GM23338 (cell line): ENCODE measurements at regions not wholly inside any gene's neighbourhood (a gene's known extent, or its start where the extent isn't known, plus 50 kb on each side); places are given as distances from the start of the nearest gene placed in this dataset.

Source experiments
- ATAC-seq: fragments of 200-7000 bp; cut with Tn5 transposase; 3 replicates; pipeline ENCODE4 v1.9.1; 2020
- DNase-seq: peaks from one replicate; pipeline ENCODE4 v3.0.0-alpha.2; 2015; ENCODE audit warnings: low spot score
- H2AFZ ChIP-seq: fragments of 200-600 bp; sonication (generic); 2 replicates; pipeline ENCODE4 v1.8.0; 2016; ENCODE audit warnings: antibody characterized with exemption, mild to moderate bottlenecking, moderate library complexity
- H3F3A ChIP-seq: fragments of 200-600 bp; sonication (generic); replicated peaks from 2 replicates; pipeline ENCODE4 v1.8.0; 2017; ENCODE audit warnings: antibody characterized with exemption, mixed run types, low read depth
- H3K27ac ChIP-seq: fragments of 200-600 bp; sonication (generic); 2 replicates; pipeline ENCODE4 v1.6.1; 2016; ENCODE audit warnings: low read depth
- H3K27me3 ChIP-seq: fragments of 200-600 bp; sonication (generic); 2 replicates; pipeline ENCODE4 v1.8.0; 2016; ENCODE audit warnings: mild to moderate bottlenecking, mixed run types, moderate library complexity; ENCODE audit not compliant: insufficient read depth
- H3K36me3 ChIP-seq: fragments of 200-600 bp; sonication (generic); 2 replicates; pipeline ENCODE4 v1.8.0; 2016; ENCODE audit warnings: mild to moderate bottlenecking; ENCODE audit not compliant: insufficient read depth
- H3K4me1 ChIP-seq: fragments of 200-600 bp; sonication (generic); 2 replicates; pipeline ENCODE4 v1.8.0; 2016; ENCODE audit warnings: mild to moderate bottlenecking, moderate library complexity; ENCODE audit not compliant: insufficient read depth
- H3K4me2 ChIP-seq: fragments of 200-600 bp; sonication (generic); 2 replicates; pipeline ENCODE4 v1.7.1; 2017; ENCODE audit warnings: mixed run types
- H3K4me3 ChIP-seq: fragments of 200-600 bp; sonication (generic); 2 replicates; pipeline ENCODE4 v1.6.1; 2016; ENCODE audit warnings: mixed run types
- H3K79me2 ChIP-seq: fragments of 200-600 bp; sonication (generic); replicated peaks from 2 replicates; pipeline ENCODE4 v1.8.0; 2017; ENCODE audit warnings: mild to moderate bottlenecking; ENCODE audit not compliant: insufficient read depth
- H3K9me2 ChIP-seq: fragments of 200-600 bp; sonication (generic); 2 replicates; pipeline ENCODE4 v1.8.0; 2017; ENCODE audit not compliant: insufficient read depth
- H4K20me1 ChIP-seq: fragments of 200-600 bp; sonication (generic); replicated peaks from 2 replicates; pipeline ENCODE4 v1.8.0; 2017; ENCODE audit warnings: mild to moderate bottlenecking; ENCODE audit not compliant: insufficient read depth
- H3K27ac Mint-ChIP-seq: 2 replicates; pipeline ENCODE4 v1.8.0; 2020; ENCODE audit warnings: inconsistent platforms, mild to moderate bottlenecking, moderate library complexity, mixed read lengths
- H3K27me3 Mint-ChIP-seq: 3 replicates; pipeline ENCODE4 v1.8.0; 2022; ENCODE audit warnings: low read depth, mild to moderate bottlenecking, moderate library complexity, mixed read lengths, inconsistent platforms; ENCODE audit not compliant: insufficient read depth, poor library complexity
- H3K36me3 Mint-ChIP-seq: 3 replicates; pipeline ENCODE4 v1.8.0; 2021; ENCODE audit warnings: low read depth, mild to moderate bottlenecking, inconsistent platforms, moderate library complexity, mixed read lengths
- H3K4me1 Mint-ChIP-seq: 3 replicates; pipeline ENCODE4 v1.8.0; 2020; ENCODE audit warnings: mild to moderate bottlenecking, inconsistent platforms, mixed read lengths
- H3K4me3 Mint-ChIP-seq: 3 replicates; pipeline ENCODE4 v1.8.0; 2021; ENCODE audit warnings: moderate library complexity, mild to moderate bottlenecking, inconsistent platforms, mixed read lengths
- H3K9me3 Mint-ChIP-seq: 3 replicates; pipeline ENCODE4 v1.8.0; 2020; ENCODE audit warnings: moderate library complexity, mild to moderate bottlenecking, inconsistent platforms, mixed read lengths
- CREB1 ChIP-seq: fragments of 250-450 bp; sonication (Bioruptor Pico); IDR thresholded peaks from 2 replicates; pipeline ENCODE4 v1.5.0; 2020; ENCODE audit warnings: low read depth, mild to moderate bottlenecking, moderate library complexity
- EZH2 ChIP-seq: fragments of 200-600 bp; sonication (generic); IDR thresholded peaks from one replicate; pipeline ENCODE4 v1.8.0; 2017; ENCODE audit warnings: antibody characterized with exemption, mild to moderate bottlenecking, low read depth; ENCODE audit not compliant: unreplicated experiment
- EZH2phosphoT487 ChIP-seq: fragments of 200-600 bp; sonication (generic); IDR thresholded peaks from one replicate; pipeline ENCODE4 v1.8.1; 2018; ENCODE audit warnings: antibody characterized with exemption; ENCODE audit not compliant: unreplicated experiment
- JUNB ChIP-seq: IDR thresholded peaks from one replicate; pipeline ENCODE4 v1.6.1; 2016; ENCODE audit warnings: antibody characterized with exemption; ENCODE audit not compliant: unreplicated experiment
- NANOG ChIP-seq: IDR thresholded peaks from 2 replicates; pipeline ENCODE4 v1.6.1; 2016; ENCODE audit warnings: antibody characterized with exemption, borderline replicate concordance
- POLR2AphosphoS5 ChIP-seq: IDR thresholded peaks from 2 replicates; pipeline ENCODE4 v1.6.1; 2016; ENCODE audit warnings: antibody characterized with exemption, low read depth
- ZNF114 ChIP-seq: fragments of 250-450 bp; sonication (Bioruptor Pico); IDR thresholded peaks from 2 replicates; pipeline ENCODE4 v1.5.0; 2020; ENCODE audit warnings: mild to moderate bottlenecking, moderate library complexity
- ZNF462 ChIP-seq: fragments of 250-450 bp; sonication (Bioruptor Pico); IDR thresholded peaks from 2 replicates; pipeline ENCODE4 v1.5.0; 2020; ENCODE audit warnings: mild to moderate bottlenecking, moderate library complexity
- TF ChIP-seq, protein P1 (sequence below), 2 experiments: fragments of 200-600 bp in 1 of 2; sonication (generic) in 1 of 2; conservative IDR thresholded peaks; 2 replicates each; pipeline versions ENCODE4 v1.5.1 to v1.6.1; 2016 to 2017; ENCODE audit warnings: antibody characterized with exemption in 2 of 2, low read depth in 2 of 2, mild to moderate bottlenecking in 2 of 2, moderate library complexity in 1 of 2
- TF ChIP-seq, protein P2 (sequence below): IDR thresholded peaks from one replicate; pipeline ENCODE4 v1.6.1; 2018; ENCODE audit warnings: antibody characterized with exemption; ENCODE audit not compliant: unreplicated experiment

DNA sequence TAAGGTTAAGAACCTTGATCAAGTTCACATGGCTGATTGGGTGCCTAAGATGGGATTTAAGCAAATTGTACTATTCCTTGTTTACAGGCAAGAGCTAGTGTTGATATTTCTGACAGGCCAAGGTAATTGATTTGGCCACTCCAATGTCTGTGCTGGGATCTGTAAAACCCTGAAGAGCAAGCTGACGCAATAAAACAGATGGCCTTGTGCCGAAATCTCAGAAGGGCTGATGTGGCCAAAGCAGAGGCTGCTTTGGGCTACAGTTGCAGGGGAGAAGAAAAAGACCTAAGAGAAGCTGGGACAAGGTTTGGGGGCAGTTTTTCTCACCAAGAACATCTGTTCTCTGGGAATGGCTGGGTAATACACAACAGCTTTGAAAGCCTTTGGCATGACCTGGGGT, 463.2 kb upstream of the ZNF608 start:
- H3K4me3 Mint-ChIP-seq = no peak overlapping the region
- H3K4me1 Mint-ChIP-seq = peaks cover 7% of the 10 kb centered on the region; the same call in 1 of the 3 replicates
- Histone ChIP-seq H3K27me3 (no peaks in the 10 kb centered on the region), H2AFZ (0 out of 2 replicates have a peak overlapping the region, but pooled peaks have one; percentile 40), H3K4me1 (peaks cover 5% of the 10 kb centered on the region; the same call in 1 of the 2 replicates), H3K4me2 (no peak overlapping the region), H3K4me3 (no peak overlapping the region), H3F3A (no peaks in the 10 kb centered on the region), H3K27ac (no peak overlapping the region), H3K9me2 (peaks cover 17% of the 10 kb centered on the region; the same call in 1 of the 2 replicates), H3K79me2 (no peaks in the 10 kb centered on the region), H3K36me3 (no peaks in the 10 kb centered on the region), H4K20me1 (no peaks in the 10 kb centered on the region)
- no peaks in the 10 kb centered on the region for H3K36me3 Mint-ChIP-seq
- TF ChIP-seq, protein P1, sequence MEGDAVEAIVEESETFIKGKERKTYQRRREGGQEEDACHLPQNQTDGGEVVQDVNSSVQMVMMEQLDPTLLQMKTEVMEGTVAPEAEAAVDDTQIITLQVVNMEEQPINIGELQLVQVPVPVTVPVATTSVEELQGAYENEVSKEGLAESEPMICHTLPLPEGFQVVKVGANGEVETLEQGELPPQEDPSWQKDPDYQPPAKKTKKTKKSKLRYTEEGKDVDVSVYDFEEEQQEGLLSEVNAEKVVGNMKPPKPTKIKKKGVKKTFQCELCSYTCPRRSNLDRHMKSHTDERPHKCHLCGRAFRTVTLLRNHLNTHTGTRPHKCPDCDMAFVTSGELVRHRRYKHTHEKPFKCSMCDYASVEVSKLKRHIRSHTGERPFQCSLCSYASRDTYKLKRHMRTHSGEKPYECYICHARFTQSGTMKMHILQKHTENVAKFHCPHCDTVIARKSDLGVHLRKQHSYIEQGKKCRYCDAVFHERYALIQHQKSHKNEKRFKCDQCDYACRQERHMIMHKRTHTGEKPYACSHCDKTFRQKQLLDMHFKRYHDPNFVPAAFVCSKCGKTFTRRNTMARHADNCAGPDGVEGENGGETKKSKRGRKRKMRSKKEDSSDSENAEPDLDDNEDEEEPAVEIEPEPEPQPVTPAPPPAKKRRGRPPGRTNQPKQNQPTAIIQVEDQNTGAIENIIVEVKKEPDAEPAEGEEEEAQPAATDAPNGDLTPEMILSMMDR (conservative IDR thresholded peaks at IDR 0.05; ENCODE audit: low read depth in 2 of 2) = no peak
- TF ChIP-seq POLR2AphosphoS5 (no peak), CREB1 (CRISPR knock-in tag) (no peak), ZNF462 (CRISPR knock-in tag) (no peak), NANOG (no peak), JUNB (no peak), ZNF114 (CRISPR knock-in tag) (no peak), EZH2 (no peak), EZH2phosphoT487 (no peak)
- TF ChIP-seq, protein P2, sequence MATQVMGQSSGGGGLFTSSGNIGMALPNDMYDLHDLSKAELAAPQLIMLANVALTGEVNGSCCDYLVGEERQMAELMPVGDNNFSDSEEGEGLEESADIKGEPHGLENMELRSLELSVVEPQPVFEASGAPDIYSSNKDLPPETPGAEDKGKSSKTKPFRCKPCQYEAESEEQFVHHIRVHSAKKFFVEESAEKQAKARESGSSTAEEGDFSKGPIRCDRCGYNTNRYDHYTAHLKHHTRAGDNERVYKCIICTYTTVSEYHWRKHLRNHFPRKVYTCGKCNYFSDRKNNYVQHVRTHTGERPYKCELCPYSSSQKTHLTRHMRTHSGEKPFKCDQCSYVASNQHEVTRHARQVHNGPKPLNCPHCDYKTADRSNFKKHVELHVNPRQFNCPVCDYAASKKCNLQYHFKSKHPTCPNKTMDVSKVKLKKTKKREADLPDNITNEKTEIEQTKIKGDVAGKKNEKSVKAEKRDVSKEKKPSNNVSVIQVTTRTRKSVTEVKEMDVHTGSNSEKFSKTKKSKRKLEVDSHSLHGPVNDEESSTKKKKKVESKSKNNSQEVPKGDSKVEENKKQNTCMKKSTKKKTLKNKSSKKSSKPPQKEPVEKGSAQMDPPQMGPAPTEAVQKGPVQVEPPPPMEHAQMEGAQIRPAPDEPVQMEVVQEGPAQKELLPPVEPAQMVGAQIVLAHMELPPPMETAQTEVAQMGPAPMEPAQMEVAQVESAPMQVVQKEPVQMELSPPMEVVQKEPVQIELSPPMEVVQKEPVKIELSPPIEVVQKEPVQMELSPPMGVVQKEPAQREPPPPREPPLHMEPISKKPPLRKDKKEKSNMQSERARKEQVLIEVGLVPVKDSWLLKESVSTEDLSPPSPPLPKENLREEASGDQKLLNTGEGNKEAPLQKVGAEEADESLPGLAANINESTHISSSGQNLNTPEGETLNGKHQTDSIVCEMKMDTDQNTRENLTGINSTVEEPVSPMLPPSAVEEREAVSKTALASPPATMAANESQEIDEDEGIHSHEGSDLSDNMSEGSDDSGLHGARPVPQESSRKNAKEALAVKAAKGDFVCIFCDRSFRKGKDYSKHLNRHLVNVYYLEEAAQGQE = no peak
- 0 out of 2 replicates have a peak overlapping the region, but pooled peaks have one; percentile 16 for H3K27ac Mint-ChIP-seq
- H3K27me3 Mint-ChIP-seq = no peaks in the 10 kb centered on the region
- no peaks in the 10 kb centered on the region for H3K9me3 Mint-ChIP-seq
- DNase-seq (no peak), ATAC-seq (no peak)
